HG03097 (cell line): ENCODE measurements at regions not wholly inside any gene's neighbourhood (a gene's known extent, or its start where the extent isn't known, plus 50 kb on each side); places are given as distances from the start of the nearest gene placed in this dataset.
"Not testable (repeated sequence)": the region's sequence is repeated elsewhere in the genome, so short reads cannot be mapped to it uniquely, and the experiment has no call there.

ENCODE experiments used
- ATAC-seq: cut with Tn5 transposase; IDR thresholded peaks from one replicate; pipeline ENCODE4 v1.9.1; 2021; ENCODE audit not compliant: unreplicated experiment, low FRiP score

- no peak for ATAC-seq
Measured at GRCh38 chr6:144785056-144785455, 499.9 kb downstream of the UTRN start.

- no peak for ATAC-seq
Measured at GRCh38 chr6:144786825-144787224, 501.7 kb downstream of the UTRN start.

GRCh38 chr6:144793744-144794143 is 508.6 kb downstream of the UTRN start:
- no peak for ATAC-seq

- not testable (repeated sequence) for ATAC-seq
Measured at GRCh38 chr6:144795022-144795421, 509.9 kb downstream of the UTRN start.

GRCh38 chr6:144796070-144796469 is 510.9 kb downstream of the UTRN start:
- ATAC-seq, result no peak

GRCh38 chr6:144797881-144798589 is 512.9 kb downstream of the UTRN start:
- ATAC-seq, result no peak

GRCh38 chr6:144804246-144804790 is 519.2 kb downstream of the UTRN start:
- no peak for ATAC-seq

GRCh38 chr6:144805049-144805448 is 519.9 kb downstream of the UTRN start:
- ATAC-seq, result no peak

- ATAC-seq, result no peak
Measured at GRCh38 chr6:144806222-144806621, 521.1 kb downstream of the UTRN start.

- no peak for ATAC-seq
Measured at GRCh38 chr6:144809120-144809519, 524.0 kb downstream of the UTRN start.

- ATAC-seq, result no peak
Measured at GRCh38 chr6:144809969-144810368, 524.8 kb downstream of the UTRN start.

GRCh38 chr6:144811140-144811539 is 526.0 kb downstream of the UTRN start:
- no peak for ATAC-seq

- no peak for ATAC-seq
Measured at GRCh38 chr6:144816936-144817335, 531.8 kb downstream of the UTRN start.

- no peak for ATAC-seq
Measured at GRCh38 chr6:144820270-144820669, 535.1 kb downstream of the UTRN start.

GRCh38 chr6:144823131-144823530 is 538.0 kb downstream of the UTRN start:
- no peak for ATAC-seq

GRCh38 chr6:144824018-144824417 is 538.9 kb downstream of the UTRN start:
- ATAC-seq, result no peak

GRCh38 chr6:144834426-144835038 is 549.4 kb downstream of the UTRN start:
- ATAC-seq, result no peak

- no peak for ATAC-seq
Measured at GRCh38 chr6:144835322-144835973, 550.3 kb downstream of the UTRN start.

- no peak for ATAC-seq
Measured at GRCh38 chr6:144840619-144841018, 555.5 kb downstream of the UTRN start.

GRCh38 chr6:144843701-144844100 is 558.6 kb downstream of the UTRN start:
- ATAC-seq, result no peak

GRCh38 chr6:144844596-144844995 is 559.5 kb downstream of the UTRN start:
- no peak for ATAC-seq

- no peak for ATAC-seq
Measured at GRCh38 chr6:144845186-144845585, 560.1 kb downstream of the UTRN start.
